ENCODE measurements at regions not wholly inside any gene's neighbourhood (a gene's known extent, or its start where the extent isn't known, plus 50 kb on each side); places are given as distances from the start of the nearest gene placed in this dataset.

DNA sequence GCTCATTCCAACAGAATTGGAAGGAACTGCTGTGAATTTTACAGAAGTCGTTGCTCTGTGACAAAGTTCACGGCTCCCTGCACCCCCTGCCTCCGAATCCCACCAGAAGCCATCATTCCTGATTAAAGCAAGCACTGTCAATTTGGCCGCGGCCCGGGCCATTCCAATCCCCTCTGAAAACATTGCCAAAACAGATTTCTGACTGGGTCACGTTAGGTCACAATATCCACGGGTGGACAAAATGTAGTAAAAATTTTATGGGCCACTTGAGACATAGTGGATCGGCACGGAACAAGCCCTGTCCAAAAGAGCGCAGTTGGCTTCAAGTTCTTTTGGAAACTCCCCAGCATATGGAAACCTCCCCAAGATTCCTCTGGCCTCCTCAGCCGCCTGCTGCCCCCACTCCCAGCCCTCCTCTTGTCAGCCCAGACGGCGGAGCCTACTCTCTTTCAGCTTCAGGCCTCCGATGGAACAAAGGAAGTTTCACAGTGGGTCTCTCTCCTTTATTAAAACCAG is 67.2 kb upstream of the IFNAR2 start:
- Histone ChIP-seq H3K27ac (no peak overlapping the region), H3K4me3 (no peak overlapping the region), H3K9me3 (peaks cover 0 to 18% (median 12%) of the 10 kb centered on the region in 8 donors), H3K27me3 (replicated peaks in 1 of 7) (peaks cover 0 to 38% (median 0%) of the 10 kb centered on the region in 7 donors), H3K4me1 (no peaks in the 10 kb centered on the region), H3K36me3 (no peaks in the 10 kb centered on the region)
- TF ChIP-seq POLR2A (IDR thresholded peaks at IDR 0.05) (no peak), CTCF (IDR thresholded peaks at IDR 0.05 in 8 of 11, conservative IDR thresholded peaks at IDR 0.05 in 3 of 11) (no peak), POLR2AphosphoS5 (IDR thresholded peaks at IDR 0.05) (no peak)
- intact Hi-C loops (cut with DNase I; ENCODE audit: low total_unique reads), result no loop called here
- no peak for DNase-seq
- WGBS, 5 donors, result 61 to 71% (median 64%) methylated on average over 15 of the region's 15 CpGs

GRCh38 chr21:33168886-33169285 is 60.9 kb upstream of the IFNAR2 start:
- TF ChIP-seq POLR2AphosphoS5 (IDR thresholded peaks at IDR 0.05) (no peak), CTCF (IDR thresholded peaks at IDR 0.05 in 8 of 11, conservative IDR thresholded peaks at IDR 0.05 in 3 of 11) (no peak), POLR2A (IDR thresholded peaks at IDR 0.05) (no peak)
- H3K9me3 ChIP-seq, result peaks cover 0 to 3% (median 0%) of the 10 kb centered on the region in 8 donors
- no peak for DNase-seq
- WGBS, 5 donors, result 86 to 93% (median 89%) methylated on average over 6 of the region's 6 CpGs
- H3K27me3 ChIP-seq (replicated peaks in 1 of 7), result peaks cover 0 to 30% (median 0%) of the 10 kb centered on the region in 7 donors
- no peaks in the 10 kb centered on the region for H3K36me3 ChIP-seq
- intact Hi-C loops (cut with DNase I; ENCODE audit: low total_unique reads), result no loop called here
- no peaks in the 10 kb centered on the region for H3K4me1 ChIP-seq
- no peak overlapping the region for H3K27ac ChIP-seq
- no peak overlapping the region for H3K4me3 ChIP-seq

DNA sequence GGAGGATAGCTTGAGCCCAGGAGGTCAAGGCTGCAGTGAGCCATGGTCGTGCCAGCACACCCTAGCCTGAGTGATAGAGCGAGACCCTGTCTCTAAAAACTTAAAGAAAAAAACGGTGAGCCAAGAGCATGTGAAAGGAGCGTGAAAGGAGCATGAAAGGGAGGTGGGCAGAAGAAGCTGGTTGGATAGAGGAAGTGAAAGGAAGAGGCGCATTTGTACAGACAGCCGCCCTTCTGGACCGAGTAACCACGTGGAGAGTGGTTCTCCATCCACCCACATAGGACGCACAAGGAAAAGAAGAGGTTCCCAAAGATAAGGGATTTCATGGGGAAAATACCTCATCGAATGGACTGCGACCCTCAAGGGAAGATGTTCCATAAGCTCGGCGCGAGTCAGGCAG is 60.4 kb upstream of the IFNAR2 start:
- 77 to 84% (median 82%) methylated on average over 14 of the region's 14 CpGs for WGBS, 5 donors
- peaks cover 0 to 30% (median 0%) of the 10 kb centered on the region in 7 donors for H3K27me3 ChIP-seq (replicated peaks in 1 of 7)
- no peak overlapping the region for H3K27ac ChIP-seq
- no peaks in the 10 kb centered on the region for H3K9me3 ChIP-seq
- H3K36me3 ChIP-seq, result no peaks in the 10 kb centered on the region
- no peak overlapping the region for H3K4me3 ChIP-seq
- no peak for TF ChIP-seq POLR2AphosphoS5 (IDR thresholded peaks at IDR 0.05)
- H3K4me1 ChIP-seq, result no peaks in the 10 kb centered on the region
- intact Hi-C loops (cut with DNase I; ENCODE audit: low total_unique reads), result no loop called here
- DNase-seq, result no peak

- DNase-seq, result no peak
- no peaks in the 10 kb centered on the region for H3K9me3 ChIP-seq
- H3K4me3 ChIP-seq, result no peak overlapping the region
- no peak overlapping the region for H3K27ac ChIP-seq
- no peak for TF ChIP-seq POLR2A (IDR thresholded peaks at IDR 0.05)
- TF ChIP-seq POLR2AphosphoS5 (IDR thresholded peaks at IDR 0.05), result no peak
- no peak for TF ChIP-seq CTCF (IDR thresholded peaks at IDR 0.05 in 8 of 11, conservative IDR thresholded peaks at IDR 0.05 in 3 of 11)
- no peaks in the 10 kb centered on the region for H3K4me1 ChIP-seq
- H3K27me3 ChIP-seq (replicated peaks in 1 of 7), result peaks cover 0 to 25% (median 5%) of the 10 kb centered on the region in 7 donors
- H3K36me3 ChIP-seq, result no peaks in the 10 kb centered on the region
- intact Hi-C loops (cut with DNase I; ENCODE audit: low total_unique reads), result no loop called here
- 75 to 89% (median 79%) methylated on average over 8 of the region's 8 CpGs for WGBS, 5 donors
These were observed 58.0 kb upstream of the IFNAR2 start for GRCh38 chr21:33171616-33172169.
